ENCODE measurements at regions not wholly inside any gene's neighbourhood (a gene's known extent, or its start where the extent isn't known, plus 50 kb on each side); places are given as distances from the start of the nearest gene placed in this dataset.

DNA sequence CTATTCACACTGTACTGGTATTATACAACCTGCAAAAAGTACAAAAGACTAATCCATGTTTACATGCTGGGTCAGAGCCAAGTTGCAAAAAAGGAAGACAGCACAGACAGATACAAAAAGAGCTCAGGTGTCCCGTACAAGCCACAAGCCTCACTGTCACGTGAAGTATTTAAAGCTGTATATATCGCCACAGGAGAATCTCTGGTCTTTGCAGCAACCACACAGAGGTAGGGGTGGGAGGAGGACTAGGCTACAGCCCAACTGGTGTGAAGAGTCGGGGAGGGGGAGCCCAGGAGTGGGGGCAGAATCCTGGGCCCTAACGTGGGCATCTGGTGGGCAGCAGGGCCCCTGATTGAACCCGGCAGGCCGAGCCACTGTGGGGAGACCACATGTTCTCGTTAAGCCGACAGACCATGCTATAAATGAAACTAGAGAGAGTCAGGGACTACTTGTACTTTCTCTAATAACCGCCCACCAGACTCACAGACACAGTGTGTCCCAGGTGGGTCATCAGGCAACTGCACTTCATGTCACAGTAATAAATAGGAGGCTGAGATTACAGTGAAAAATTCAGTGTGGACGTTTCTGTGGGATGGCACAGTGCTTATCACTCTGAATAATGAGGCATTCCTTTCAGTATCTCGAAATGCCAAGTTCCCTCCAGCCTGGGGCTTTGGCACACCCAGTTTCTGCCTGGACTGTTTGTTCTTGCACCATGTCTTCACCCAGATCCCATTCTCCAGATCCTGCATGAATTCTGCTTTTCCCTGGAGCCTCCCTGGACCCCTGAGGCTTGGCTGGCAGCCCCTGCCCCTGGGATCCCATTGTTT, 79.3 kb upstream of the SH3PXD2B start:
- TF ChIP-seq, protein P1, sequence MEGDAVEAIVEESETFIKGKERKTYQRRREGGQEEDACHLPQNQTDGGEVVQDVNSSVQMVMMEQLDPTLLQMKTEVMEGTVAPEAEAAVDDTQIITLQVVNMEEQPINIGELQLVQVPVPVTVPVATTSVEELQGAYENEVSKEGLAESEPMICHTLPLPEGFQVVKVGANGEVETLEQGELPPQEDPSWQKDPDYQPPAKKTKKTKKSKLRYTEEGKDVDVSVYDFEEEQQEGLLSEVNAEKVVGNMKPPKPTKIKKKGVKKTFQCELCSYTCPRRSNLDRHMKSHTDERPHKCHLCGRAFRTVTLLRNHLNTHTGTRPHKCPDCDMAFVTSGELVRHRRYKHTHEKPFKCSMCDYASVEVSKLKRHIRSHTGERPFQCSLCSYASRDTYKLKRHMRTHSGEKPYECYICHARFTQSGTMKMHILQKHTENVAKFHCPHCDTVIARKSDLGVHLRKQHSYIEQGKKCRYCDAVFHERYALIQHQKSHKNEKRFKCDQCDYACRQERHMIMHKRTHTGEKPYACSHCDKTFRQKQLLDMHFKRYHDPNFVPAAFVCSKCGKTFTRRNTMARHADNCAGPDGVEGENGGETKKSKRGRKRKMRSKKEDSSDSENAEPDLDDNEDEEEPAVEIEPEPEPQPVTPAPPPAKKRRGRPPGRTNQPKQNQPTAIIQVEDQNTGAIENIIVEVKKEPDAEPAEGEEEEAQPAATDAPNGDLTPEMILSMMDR (IDR thresholded peaks at IDR 0.05; ENCODE audit: low read length): no peak
- no peak for TF ChIP-seq EZH2 (optimal IDR thresholded peaks at IDR 0.05; ENCODE audit: low read depth, low read length)
